ENCODE measurements at regions not wholly inside any gene's neighbourhood (a gene's known extent, or its start where the extent isn't known, plus 50 kb on each side); places are given as distances from the start of the nearest gene placed in this dataset.
"Not testable (repeated sequence)": the region's sequence is repeated elsewhere in the genome, so short reads cannot be mapped to it uniquely, and the experiment has no call there.

DNA sequence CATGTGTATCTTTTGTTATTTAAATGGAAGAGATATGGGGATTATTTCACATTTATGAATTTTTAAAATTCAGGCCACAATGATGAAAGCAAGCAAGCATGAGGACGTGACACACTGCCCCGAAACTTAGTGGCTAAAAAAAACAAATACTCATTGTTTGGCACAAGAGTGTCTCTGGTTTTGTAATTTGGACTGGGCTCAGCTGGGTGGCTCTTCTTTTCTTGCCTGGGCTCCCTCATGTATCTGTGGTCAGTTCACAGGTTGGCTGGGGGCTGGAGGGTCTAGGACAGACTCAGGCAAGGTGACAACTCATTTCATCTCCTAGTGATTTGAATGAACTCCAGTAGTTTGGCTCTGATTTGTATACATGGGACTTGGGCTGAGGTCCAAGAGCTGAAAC is 238.4 kb upstream of the PRKX start:
- intact Hi-C loops (cut with DNase I) = no loop called here
- no peak for DNase-seq (ENCODE audit: low spot score in 2 of 2)
- H3K4me1 ChIP-seq = no peaks in the 10 kb centered on the region
- H3K4me3 ChIP-seq = no peak overlapping the region
- TF ChIP-seq, protein P1, sequence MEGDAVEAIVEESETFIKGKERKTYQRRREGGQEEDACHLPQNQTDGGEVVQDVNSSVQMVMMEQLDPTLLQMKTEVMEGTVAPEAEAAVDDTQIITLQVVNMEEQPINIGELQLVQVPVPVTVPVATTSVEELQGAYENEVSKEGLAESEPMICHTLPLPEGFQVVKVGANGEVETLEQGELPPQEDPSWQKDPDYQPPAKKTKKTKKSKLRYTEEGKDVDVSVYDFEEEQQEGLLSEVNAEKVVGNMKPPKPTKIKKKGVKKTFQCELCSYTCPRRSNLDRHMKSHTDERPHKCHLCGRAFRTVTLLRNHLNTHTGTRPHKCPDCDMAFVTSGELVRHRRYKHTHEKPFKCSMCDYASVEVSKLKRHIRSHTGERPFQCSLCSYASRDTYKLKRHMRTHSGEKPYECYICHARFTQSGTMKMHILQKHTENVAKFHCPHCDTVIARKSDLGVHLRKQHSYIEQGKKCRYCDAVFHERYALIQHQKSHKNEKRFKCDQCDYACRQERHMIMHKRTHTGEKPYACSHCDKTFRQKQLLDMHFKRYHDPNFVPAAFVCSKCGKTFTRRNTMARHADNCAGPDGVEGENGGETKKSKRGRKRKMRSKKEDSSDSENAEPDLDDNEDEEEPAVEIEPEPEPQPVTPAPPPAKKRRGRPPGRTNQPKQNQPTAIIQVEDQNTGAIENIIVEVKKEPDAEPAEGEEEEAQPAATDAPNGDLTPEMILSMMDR (IDR thresholded peaks at IDR 0.05) = no peak
- H3K27me3 ChIP-seq = no peaks in the 10 kb centered on the region
- no peaks in the 10 kb centered on the region for H3K36me3 ChIP-seq
- no peak overlapping the region for H3K27ac ChIP-seq
- H3K9me3 ChIP-seq = peaks cover 0 to 14% of the 10 kb centered on the region in 2 donors

DNA sequence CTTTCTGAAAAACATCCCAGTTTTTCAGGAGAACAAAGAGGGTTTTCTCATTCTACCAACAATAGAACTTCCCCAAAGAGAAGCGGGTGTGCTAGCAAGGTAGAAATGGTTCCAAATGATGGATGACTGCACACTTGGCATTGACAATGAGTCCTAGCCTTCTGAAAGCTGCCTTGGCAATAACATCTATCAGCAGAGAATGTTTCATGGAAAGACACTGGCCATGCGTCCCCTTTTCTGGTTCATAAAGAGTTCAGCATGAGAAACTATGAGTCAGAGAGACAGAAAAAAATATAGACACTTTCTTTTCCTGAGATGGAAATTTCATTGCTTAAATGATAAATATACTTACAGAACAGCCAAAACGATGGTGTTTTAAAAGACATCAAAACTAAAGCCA is 236.9 kb upstream of the PRKX start:
- Histone ChIP-seq H3K9me3 (peaks cover 0 to 18% of the 10 kb centered on the region in 2 donors), H3K27ac (no peak overlapping the region), H3K27me3 (no peaks in the 10 kb centered on the region), H3K36me3 (no peaks in the 10 kb centered on the region), H3K4me1 (no peaks in the 10 kb centered on the region), H3K4me3 (no peak overlapping the region)
- intact Hi-C loops (cut with DNase I) = no loop called here
- DNase-seq (ENCODE audit: low spot score in 2 of 2) = no peak
- TF ChIP-seq, protein P1 (IDR thresholded peaks at IDR 0.05) = no peak

DNA sequence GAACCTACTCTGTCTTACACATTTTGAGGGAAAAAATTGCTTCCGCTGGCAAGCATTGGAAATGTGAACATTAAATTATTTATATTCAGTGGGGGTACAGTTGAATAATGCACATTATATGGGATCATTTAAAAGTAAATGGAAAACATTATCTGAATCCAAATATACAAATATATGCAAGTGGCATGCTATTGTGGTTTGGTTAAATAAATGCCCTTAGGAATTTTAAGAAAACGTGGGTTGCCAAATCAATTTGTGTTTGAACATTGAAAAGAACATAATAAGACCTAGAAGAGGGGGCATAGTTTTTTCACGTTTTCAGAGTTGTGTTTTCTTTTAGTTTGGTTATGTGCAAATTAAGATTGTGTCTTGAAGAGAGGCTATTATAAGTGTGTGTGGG is 230.5 kb upstream of the PRKX start:
- no peak overlapping the region for H3K4me3 ChIP-seq
- no peak overlapping the region for H3K27ac ChIP-seq
- H3K36me3 ChIP-seq = no peaks in the 10 kb centered on the region
- TF ChIP-seq, protein P1 (IDR thresholded peaks at IDR 0.05) = no peak
- no peak for DNase-seq (ENCODE audit: low spot score in 2 of 2)
- intact Hi-C loops (cut with DNase I) = no loop called here
- peaks cover 0 to 4% of the 10 kb centered on the region in 2 donors for H3K9me3 ChIP-seq
- no peaks in the 10 kb centered on the region for H3K4me1 ChIP-seq
- no peaks in the 10 kb centered on the region for H3K27me3 ChIP-seq

DNA sequence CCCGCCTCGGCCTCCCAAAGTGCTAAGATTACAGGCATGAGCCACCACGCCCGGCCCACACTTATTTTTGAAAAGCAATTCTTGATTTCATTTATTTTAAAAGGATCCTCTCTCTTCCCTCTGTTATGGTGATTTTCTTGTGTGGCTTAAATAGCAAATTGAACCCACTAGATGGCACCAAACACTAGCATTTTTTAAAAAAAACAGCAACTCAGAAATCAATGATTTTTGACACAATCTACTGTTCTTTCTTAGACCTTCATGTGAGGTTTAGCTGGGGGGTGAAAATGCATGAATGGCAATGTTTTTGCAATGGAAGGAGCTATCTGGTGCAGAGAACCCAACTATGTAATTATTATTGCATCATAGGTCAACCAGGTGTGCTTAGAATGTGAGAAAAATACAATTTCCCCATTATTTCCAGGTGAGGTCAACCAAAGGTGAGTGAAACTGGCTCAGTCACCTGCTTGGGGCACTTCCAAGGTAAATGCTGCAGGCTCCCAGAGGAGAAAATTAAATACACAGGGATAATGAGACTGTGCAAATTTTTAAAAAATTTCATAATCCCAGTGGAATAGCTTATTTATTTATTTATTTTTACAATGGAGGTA is 226.7 kb upstream of the PRKX start:
- H3K27me3 ChIP-seq = no peaks in the 10 kb centered on the region
- TF ChIP-seq, protein P1 (IDR thresholded peaks at IDR 0.05) = peak in 1 of 3 experiments; percentile 27
- H3K9me3 ChIP-seq = no peaks in the 10 kb centered on the region
- no peaks in the 10 kb centered on the region for H3K36me3 ChIP-seq
- no peaks in the 10 kb centered on the region for H3K4me1 ChIP-seq
- H3K27ac ChIP-seq = no peak overlapping the region
- intact Hi-C loops (cut with DNase I) = no loop called here
- DNase-seq (ENCODE audit: low spot score in 2 of 2) = no peak
- no peak overlapping the region for H3K4me3 ChIP-seq

DNA sequence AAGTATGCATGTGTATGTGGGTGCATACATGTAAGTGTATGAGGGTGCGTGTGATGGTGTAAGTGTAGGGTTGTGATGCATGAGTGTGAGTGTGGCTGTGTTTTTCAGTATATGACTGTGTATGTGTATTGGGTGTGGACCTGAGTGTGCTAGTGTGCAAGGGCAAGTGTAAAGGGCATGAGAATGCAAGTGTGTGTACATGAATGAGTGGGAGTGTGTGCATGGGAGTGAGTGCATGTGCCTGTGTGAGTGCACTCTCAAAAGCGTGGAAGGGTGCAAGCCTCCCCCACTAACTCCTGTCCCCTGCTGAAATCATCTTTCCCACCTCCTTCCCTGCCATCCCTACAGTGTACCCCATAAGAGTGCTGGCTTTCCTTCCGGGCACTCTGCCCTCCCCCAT is 225.1 kb upstream of the PRKX start:
- Histone ChIP-seq H3K36me3 (no peaks in the 10 kb centered on the region), H3K4me3 (no peak overlapping the region), H3K9me3 (no peaks in the 10 kb centered on the region), H3K4me1 (no peaks in the 10 kb centered on the region), H3K27me3 (no peaks in the 10 kb centered on the region), H3K27ac (no peak overlapping the region)
- DNase-seq (ENCODE audit: low spot score in 2 of 2) = no peak
- TF ChIP-seq, protein P1 (IDR thresholded peaks at IDR 0.05) = no peak
- intact Hi-C loops (cut with DNase I) = no loop called here

DNA sequence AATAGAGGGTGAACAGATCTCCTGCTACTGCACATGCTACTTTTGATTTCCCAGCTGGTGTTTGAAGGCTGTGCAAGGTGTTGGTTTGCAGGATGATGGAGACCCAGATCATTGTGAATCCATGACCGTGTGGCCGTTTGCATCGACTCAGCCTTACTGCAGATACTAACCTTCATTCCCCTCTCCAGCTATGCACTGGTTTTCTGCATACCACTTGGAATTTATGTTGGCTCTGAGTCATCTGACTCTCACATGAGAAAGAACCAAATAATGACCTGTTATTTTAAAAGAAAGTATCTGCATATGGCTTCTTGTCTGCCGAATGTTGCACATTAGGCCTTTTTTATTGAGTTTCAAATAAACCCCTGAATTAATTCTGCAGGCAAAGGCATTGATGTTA is 221.7 kb upstream of the PRKX start:
- DNase-seq (ENCODE audit: low spot score in 2 of 2); H3K9me3 ChIP-seq; H3K4me1 ChIP-seq; H3K36me3 ChIP-seq; H3K4me3 ChIP-seq; H3K27ac ChIP-seq; intact Hi-C loops (cut with DNase I); H3K27me3 ChIP-seq: not testable (repeated sequence)

DNA sequence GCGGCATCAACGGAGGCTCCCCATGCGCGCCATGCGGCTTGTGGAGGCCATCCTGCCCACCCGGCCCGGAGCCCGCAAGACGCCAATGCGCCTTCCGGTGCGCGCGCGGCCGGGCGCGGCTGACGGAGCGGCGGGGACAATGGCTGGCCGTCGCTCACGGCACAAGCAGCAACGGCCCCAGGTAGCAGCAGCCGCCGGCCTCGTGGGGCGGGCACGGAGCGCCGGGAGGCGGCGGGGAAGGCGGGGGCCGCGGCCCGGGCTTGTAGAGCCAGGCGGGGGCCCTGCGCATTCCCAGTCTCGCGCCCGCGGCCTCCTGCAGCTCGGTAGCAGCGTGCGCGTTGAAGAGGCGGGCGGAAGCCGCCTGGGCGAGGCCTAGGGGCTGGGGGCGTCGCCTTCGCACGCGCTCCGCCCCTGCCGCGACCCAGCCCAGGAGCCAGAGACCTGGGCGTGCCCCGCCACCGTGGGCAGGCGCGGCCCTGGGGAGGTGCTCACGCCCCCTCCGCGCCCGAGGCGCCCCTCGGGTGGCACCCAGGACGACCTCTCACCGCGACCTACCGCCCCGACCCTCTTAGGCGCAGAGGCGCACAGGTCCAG is 207.1 kb upstream of the PRKX start:
- H3K4me3 ChIP-seq; H3K27ac ChIP-seq; H3K4me1 ChIP-seq; intact Hi-C loops (cut with DNase I); DNase-seq (ENCODE audit: low spot score in 2 of 2); H3K9me3 ChIP-seq; H3K27me3 ChIP-seq; H3K36me3 ChIP-seq: not testable (repeated sequence)

DNA sequence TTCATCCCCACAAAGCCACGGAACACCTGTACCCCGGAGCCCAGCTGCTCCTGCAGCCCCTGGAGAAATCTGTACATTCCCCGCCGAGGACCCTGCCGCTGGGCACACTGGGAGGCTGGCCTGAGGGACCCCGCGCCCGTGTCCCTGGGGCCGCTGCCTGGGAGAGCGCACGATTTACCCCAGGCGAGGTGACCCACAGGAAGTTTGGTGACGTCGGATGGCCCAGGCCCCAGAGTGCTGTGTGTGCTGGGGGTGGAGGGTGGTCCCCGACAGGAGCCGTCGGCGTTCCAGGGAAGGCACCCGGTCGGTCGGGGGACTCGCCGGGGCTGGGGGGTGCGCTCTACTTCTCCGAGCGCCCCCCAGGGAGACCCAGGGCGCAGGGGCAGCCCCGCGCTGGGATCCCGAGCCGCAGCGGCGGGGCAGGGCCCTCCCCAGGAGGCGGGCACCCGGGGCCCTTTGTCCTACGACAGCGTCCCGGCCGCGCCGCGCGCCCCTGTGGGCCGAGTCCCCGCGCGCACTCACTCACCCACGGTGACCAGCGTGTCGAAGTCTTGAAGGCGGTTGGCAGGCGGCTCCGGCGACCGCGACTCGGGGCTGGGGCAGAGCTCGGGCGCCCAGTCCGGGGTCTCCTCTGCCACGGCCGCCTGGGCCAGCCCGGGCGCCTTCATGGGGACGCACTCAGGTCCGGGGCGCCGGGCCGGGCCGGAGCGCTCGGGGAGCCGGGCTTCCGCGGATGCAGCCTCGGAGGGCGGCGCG is 206.4 kb upstream of the PRKX start:
- H3K4me1 ChIP-seq; H3K9me3 ChIP-seq; H3K27me3 ChIP-seq; H3K36me3 ChIP-seq; intact Hi-C loops (cut with DNase I); DNase-seq (ENCODE audit: low spot score in 2 of 2); H3K4me3 ChIP-seq; H3K27ac ChIP-seq: not testable (repeated sequence)

DNA sequence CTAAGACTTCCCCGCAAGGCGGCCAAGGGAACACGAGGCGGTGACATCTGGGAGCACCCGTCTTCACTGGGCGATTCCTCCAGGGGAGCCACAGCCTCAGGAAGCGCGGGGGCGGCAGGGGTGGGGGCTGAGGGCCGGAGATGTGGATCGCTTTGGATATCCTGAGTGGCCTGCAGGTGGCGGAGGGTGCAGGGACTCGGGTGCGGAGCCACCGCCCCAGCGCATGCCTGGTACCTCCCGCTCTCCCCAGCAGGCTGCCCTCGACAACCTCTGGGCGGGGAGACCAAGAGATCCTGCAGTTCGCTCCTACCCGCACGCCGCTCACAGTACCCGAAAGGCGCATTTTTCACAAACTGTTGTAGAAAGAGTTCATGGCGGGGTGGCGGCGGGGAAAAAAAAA is 201.4 kb upstream of the PRKX start:
- H3K4me1 ChIP-seq; H3K9me3 ChIP-seq; DNase-seq (ENCODE audit: low spot score in 2 of 2); H3K36me3 ChIP-seq; H3K4me3 ChIP-seq; intact Hi-C loops (cut with DNase I); H3K27me3 ChIP-seq; H3K27ac ChIP-seq: not testable (repeated sequence)

Measured in ascending aorta (tissue), 2 donors.